GM12801 (cell line): ENCODE measurements at regions not wholly inside any gene's neighbourhood (a gene's known extent, or its start where the extent isn't known, plus 50 kb on each side); places are given as distances from the start of the nearest gene placed in this dataset.

Experiments used
- TF ChIP-seq, protein P1 (sequence below): IDR thresholded peaks from one replicate; pipeline ENCODE4 v1.5.1; 2011; ENCODE audit warnings: control low read depth; ENCODE audit not compliant: insufficient read length; ENCODE audit errors: extremely low read depth

DNA sequence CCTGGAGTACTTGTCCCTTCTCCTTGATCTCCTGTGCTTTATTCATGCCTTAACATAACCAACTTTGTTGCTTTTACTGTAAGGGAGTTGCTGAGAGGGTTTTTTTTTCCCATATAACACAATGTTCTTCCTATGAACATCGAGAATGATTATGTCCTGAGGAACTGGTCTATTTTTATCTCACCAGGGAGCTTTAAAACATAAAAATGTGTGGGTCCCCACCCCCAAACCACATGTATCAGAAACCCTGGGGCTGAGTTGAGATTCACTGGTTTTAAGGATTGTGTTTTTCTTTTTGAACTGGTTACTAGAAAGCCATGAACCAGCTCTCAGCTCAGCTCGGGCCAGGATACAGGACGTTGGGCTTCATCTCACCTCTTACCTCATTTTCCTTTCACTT lies 118.5 kb upstream of the JAG1 start:
- TF ChIP-seq, protein P1, sequence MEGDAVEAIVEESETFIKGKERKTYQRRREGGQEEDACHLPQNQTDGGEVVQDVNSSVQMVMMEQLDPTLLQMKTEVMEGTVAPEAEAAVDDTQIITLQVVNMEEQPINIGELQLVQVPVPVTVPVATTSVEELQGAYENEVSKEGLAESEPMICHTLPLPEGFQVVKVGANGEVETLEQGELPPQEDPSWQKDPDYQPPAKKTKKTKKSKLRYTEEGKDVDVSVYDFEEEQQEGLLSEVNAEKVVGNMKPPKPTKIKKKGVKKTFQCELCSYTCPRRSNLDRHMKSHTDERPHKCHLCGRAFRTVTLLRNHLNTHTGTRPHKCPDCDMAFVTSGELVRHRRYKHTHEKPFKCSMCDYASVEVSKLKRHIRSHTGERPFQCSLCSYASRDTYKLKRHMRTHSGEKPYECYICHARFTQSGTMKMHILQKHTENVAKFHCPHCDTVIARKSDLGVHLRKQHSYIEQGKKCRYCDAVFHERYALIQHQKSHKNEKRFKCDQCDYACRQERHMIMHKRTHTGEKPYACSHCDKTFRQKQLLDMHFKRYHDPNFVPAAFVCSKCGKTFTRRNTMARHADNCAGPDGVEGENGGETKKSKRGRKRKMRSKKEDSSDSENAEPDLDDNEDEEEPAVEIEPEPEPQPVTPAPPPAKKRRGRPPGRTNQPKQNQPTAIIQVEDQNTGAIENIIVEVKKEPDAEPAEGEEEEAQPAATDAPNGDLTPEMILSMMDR: no peak

DNA sequence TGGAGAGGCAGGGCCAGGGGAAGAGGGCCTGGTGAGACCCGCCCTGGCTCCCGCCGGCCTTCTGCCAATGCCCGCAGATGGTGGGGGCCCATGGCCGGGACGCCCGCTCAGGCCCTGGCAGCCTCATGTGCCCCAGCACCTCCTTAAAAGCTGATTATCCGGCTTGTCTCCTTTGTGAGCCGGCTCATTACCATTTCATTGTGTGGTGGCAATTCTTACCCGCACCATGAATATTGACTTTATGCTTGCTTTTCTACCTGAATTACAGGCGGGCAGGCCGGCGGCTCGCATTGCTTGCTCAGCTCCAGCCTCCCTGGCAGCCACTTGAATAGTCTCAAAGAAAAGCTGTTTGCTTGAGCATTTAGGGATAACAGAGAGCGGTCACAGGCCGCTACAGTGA lies 120.0 kb upstream of the JAG1 start:
- TF ChIP-seq, protein P1: no peak

- TF ChIP-seq, protein P1: no peak
Observed at GRCh38 chr20:10794765-10795164, 121.0 kb upstream of the JAG1 start.

- TF ChIP-seq, protein P1: no peak
Observed at GRCh38 chr20:10795286-10796026, 121.7 kb upstream of the JAG1 start.

DNA sequence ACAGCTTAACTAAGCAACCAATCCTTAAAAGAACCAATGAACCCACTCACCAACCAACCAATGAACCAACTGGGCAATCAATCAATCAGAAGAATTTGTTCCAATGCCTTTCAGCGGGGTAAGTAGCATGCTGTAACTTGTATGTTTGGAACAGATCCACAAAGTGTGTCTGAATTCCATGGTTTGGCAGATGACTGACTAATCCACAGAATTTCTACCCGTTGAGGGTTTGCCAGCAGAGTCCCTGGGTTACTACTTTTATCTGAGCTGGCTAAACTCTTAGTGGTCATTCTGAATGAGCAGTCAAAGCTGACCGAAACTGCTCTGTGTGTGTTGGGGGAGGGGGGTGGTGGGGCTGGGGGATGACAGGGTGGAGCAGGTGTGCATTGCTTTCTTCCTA lies 125.0 kb upstream of the JAG1 start:
- TF ChIP-seq, protein P1: no peak

GRCh38 chr20:10799735-10800134 lies 125.9 kb upstream of the JAG1 start:
- TF ChIP-seq, protein P1: no peak

DNA sequence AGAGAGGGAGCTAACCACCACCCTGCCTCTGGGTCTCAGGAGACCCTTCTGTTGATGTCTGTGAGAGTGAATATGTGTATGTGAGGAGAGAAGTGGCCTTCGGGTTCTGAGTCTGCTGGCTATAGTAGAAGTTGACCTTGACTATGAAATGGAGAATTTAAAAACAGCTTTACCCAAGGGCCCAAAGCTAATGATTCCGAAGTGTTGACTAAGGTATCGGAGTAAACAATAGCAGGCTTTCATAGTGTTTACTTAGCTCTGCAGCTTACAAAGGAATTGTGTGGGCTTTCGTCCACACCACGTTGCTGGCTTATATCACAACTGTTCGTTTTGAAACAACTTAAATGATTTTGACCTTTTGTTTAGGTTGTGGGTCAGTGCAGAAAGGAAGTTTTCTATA lies 126.5 kb upstream of the JAG1 start:
- TF ChIP-seq, protein P1: no peak

GRCh38 chr20:10802236-10802635 lies 128.4 kb upstream of the JAG1 start:
- TF ChIP-seq, protein P1: no peak
